NCI-H748 (cell line): ENCODE measurements at regions not wholly inside any gene's neighbourhood (a gene's known extent, or its start where the extent isn't known, plus 50 kb on each side); places are given as distances from the start of the nearest gene placed in this dataset.
"Not testable (repeated sequence)": the region's sequence is repeated elsewhere in the genome, so short reads cannot be mapped to it uniquely, and the experiment has no call there.

Experiments
- DNase-seq: peaks from one replicate; lab custom pipeline; 2025; ENCODE audit not compliant: unreplicated experiment; lab: John Stamatoyannopoulos, UW

GRCh38 chr7:136441835-136442234, 426.6 kb upstream of the CHRM2 start:
- no peak for DNase-seq

- not testable (repeated sequence) for DNase-seq
Measured at GRCh38 chr7:136431736-136432135, 436.7 kb upstream of the CHRM2 start.

- no peak for DNase-seq
Measured at GRCh38 chr7:136424058-136424457, 444.4 kb upstream of the CHRM2 start.

- DNase-seq = not testable (repeated sequence)
Measured at GRCh38 chr7:136419740-136420139, 442.6 kb upstream of the MTPN start.

GRCh38 chr7:136412952-136413351, 435.8 kb upstream of the MTPN start:
- DNase-seq = no peak

- peak; percentile 81 for DNase-seq
Measured at GRCh38 chr7:136405931-136406777, 429.0 kb upstream of the MTPN start.

- peak; percentile 29 for DNase-seq
Measured at GRCh38 chr7:136403591-136403990, 426.4 kb upstream of the MTPN start.

- DNase-seq = no peak
Measured at GRCh38 chr7:136400877-136401276, 423.7 kb upstream of the MTPN start.

GRCh38 chr7:136399385-136399784, 422.2 kb upstream of the MTPN start:
- no peak for DNase-seq

- no peak for DNase-seq
Measured at GRCh38 chr7:136392856-136393255, 415.7 kb upstream of the MTPN start.

- DNase-seq = no peak
Measured at GRCh38 chr7:136391371-136391770, 414.2 kb upstream of the MTPN start.

GRCh38 chr7:136389933-136390332, 412.8 kb upstream of the MTPN start:
- no peak for DNase-seq

- no peak for DNase-seq
Measured at GRCh38 chr7:136386876-136387275, 409.7 kb upstream of the MTPN start.

- DNase-seq = not testable (repeated sequence)
Measured at GRCh38 chr7:136371409-136371808, 394.2 kb upstream of the MTPN start.

GRCh38 chr7:136370137-136370536, 393.0 kb upstream of the MTPN start:
- DNase-seq = no peak

GRCh38 chr7:136369225-136369624, 392.1 kb upstream of the MTPN start:
- DNase-seq = no peak

- no peak for DNase-seq
Measured at GRCh38 chr7:136359333-136359903, 382.3 kb upstream of the MTPN start.

- no peak for DNase-seq
Measured at GRCh38 chr7:136353287-136353686, 376.1 kb upstream of the MTPN start.

GRCh38 chr7:136348542-136349192, 371.5 kb upstream of the MTPN start:
- no peak for DNase-seq

GRCh38 chr7:136348142-136348541, 371.0 kb upstream of the MTPN start:
- DNase-seq = no peak

GRCh38 chr7:136347488-136347887, 370.3 kb upstream of the MTPN start:
- no peak for DNase-seq

- no peak for DNase-seq
Measured at GRCh38 chr7:136342251-136342650, 365.1 kb upstream of the MTPN start.
